Loucy (cell line): ENCODE measurements at regions not wholly inside any gene's neighbourhood (a gene's known extent, or its start where the extent isn't known, plus 50 kb on each side); places are given as distances from the start of the nearest gene placed in this dataset.

Experiments used
- EZH2phosphoT487 ChIP-seq: fragments of 200-600 bp; IDR thresholded peaks from 2 replicates; pipeline ENCODE4 v1.6.1; 2018; ENCODE audit warnings: antibody characterized with exemption, mild to moderate bottlenecking, moderate library complexity, borderline replicate concordance
- TF ChIP-seq, protein P1 (sequence below): fragments of 200-600 bp; sonication (generic); conservative IDR thresholded peaks from 2 replicates; pipeline ENCODE4 v1.5.1; 2014; ENCODE audit warnings: mild to moderate bottlenecking, antibody characterized with exemption, low read length

GRCh38 chr14:34227834-34228649, 234.0 kb downstream of the SPTSSA start:
- TF ChIP-seq, protein P1, sequence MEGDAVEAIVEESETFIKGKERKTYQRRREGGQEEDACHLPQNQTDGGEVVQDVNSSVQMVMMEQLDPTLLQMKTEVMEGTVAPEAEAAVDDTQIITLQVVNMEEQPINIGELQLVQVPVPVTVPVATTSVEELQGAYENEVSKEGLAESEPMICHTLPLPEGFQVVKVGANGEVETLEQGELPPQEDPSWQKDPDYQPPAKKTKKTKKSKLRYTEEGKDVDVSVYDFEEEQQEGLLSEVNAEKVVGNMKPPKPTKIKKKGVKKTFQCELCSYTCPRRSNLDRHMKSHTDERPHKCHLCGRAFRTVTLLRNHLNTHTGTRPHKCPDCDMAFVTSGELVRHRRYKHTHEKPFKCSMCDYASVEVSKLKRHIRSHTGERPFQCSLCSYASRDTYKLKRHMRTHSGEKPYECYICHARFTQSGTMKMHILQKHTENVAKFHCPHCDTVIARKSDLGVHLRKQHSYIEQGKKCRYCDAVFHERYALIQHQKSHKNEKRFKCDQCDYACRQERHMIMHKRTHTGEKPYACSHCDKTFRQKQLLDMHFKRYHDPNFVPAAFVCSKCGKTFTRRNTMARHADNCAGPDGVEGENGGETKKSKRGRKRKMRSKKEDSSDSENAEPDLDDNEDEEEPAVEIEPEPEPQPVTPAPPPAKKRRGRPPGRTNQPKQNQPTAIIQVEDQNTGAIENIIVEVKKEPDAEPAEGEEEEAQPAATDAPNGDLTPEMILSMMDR: peak; percentile 84
- no peak for TF ChIP-seq EZH2phosphoT487
